ENCODE measurements at regions not wholly inside any gene's neighbourhood (a gene's known extent, or its start where the extent isn't known, plus 50 kb on each side); places are given as distances from the start of the nearest gene placed in this dataset.

GRCh38 chr17:77475016-77475976 is 334.5 kb downstream of the SEC14L1 start:
- H4K5ac ChIP-seq (ENCODE audit: insufficient read length, low read depth, low read length), result no peak overlapping the region
- peaks cover 24% of the 10 kb centered on the region for H3K79me1 ChIP-seq (ENCODE audit: low read depth, low read length)
- peaks cover 6 to 77% of the 10 kb centered on the region in 2 experiments for H3K79me2 ChIP-seq (ENCODE audit: control insufficient read depth in 1 of 2, insufficient read depth in 2 of 2, low read length in 2 of 2)
- H3K23ac ChIP-seq (ENCODE audit: insufficient read length), result no peak overlapping the region
- H2BK20ac ChIP-seq (ENCODE audit: low read length), result peak overlapping the region; percentile 16; the same call in 1 of the 2 replicates
- no peak overlapping the region for H3K4me2 ChIP-seq (ENCODE audit: insufficient read depth in 1 of 2, low read depth in 2 of 2, low read length in 2 of 2)
- POLR2A ChIA-PET (ENCODE audit: partially characterized antibody), result interaction anchor here (0.6 to 6.1 kb wide), 6 partner anchors 9 to 292 kb away, joined by 3 to 33 read pairs (median 4); no protein-coding TSS in a partner anchor
- no peak for FAIRE-seq
- no peak overlapping the region for H3K14ac ChIP-seq (ENCODE audit: insufficient read length)
- peak overlapping the region; percentile 98 for H2BK12ac ChIP-seq (ENCODE audit: low read depth, low read length)
- H3K56ac ChIP-seq (replicated peaks; ENCODE audit: insufficient read length, low read depth, low read length), result no peak overlapping the region
- no peak overlapping the region for H4K91ac ChIP-seq (replicated peaks; ENCODE audit: insufficient read length, low read length)
- H3K27me3 ChIP-seq (replicated peaks in 1 of 4; ENCODE audit: control insufficient read depth in 3 of 4, extremely low read depth in 1 of 4, insufficient read depth in 3 of 4, low read length in 3 of 4), result no peaks in the 10 kb centered on the region
- H2AFZ ChIP-seq (ENCODE audit: low read length), result no peak overlapping the region
- H4K20me1 ChIP-seq (replicated peaks in 1 of 2; ENCODE audit: control insufficient read depth in 1 of 2, insufficient read depth in 2 of 2, low read length in 2 of 2), result peaks cover 7 to 11% of the 10 kb centered on the region in 2 experiments
- peak overlapping the region; percentile 58 for H3K4ac ChIP-seq (replicated peaks; ENCODE audit: insufficient read length, low read depth, low read length)
- DNase-seq (ENCODE audit: low read depth in 1 of 2, low spot score in 2 of 2), result no peak
- peaks cover 0 to 6% (median 0%) of the 10 kb centered on the region in 4 experiments; a peak in 3 of 8 replicates for H3K36me3 ChIP-seq (ENCODE audit: control insufficient read depth in 2 of 4, insufficient read depth in 4 of 4, low read length in 3 of 4)
- H3K4me3 ChIP-seq (ENCODE audit: extremely low read depth in 1 of 4, insufficient read depth in 2 of 4, low read depth in 3 of 4, low read length in 4 of 4), result no peak overlapping the region
- H2BK5ac ChIP-seq (ENCODE audit: low read depth, low read length), result peak overlapping the region; percentile 61; the same call in 1 of the 2 replicates
- 0 out of 2 replicates have a peak overlapping the region, but pooled peaks have one; percentile 76 for H2AK5ac ChIP-seq (ENCODE audit: low read depth, low read length)
- H3K9ac ChIP-seq (replicated peaks in 1 of 4; ENCODE audit: extremely low read depth in 1 of 4, low read depth in 3 of 4, low read length in 3 of 4), result no peak overlapping the region; a peak in 1 of 7 replicates
- peaks cover 29 to 81% (median 55%) of the 10 kb centered on the region in 4 experiments for H3K4me1 ChIP-seq (replicated peaks in 1 of 4; ENCODE audit: control insufficient read depth in 3 of 4, insufficient read depth in 4 of 4, low read length in 3 of 4)
- H4K8ac ChIP-seq (ENCODE audit: extremely low read depth, insufficient read depth, low read length), result no peak overlapping the region
- peak overlapping the region; percentile 45; the same call in 1 of the 2 replicates for H3K27ac ChIP-seq (ENCODE audit: low read depth, low read length)
- H3K9me3 ChIP-seq (ENCODE audit: insufficient read depth in 2 of 2, low read depth in 1 of 2, low read length in 1 of 2), result no peaks in the 10 kb centered on the region
- H2BK15ac ChIP-seq (ENCODE audit: low read length), result peak overlapping the region; percentile 72; the same call in 1 of the 2 replicates
- peaks cover 3% of the 10 kb centered on the region; the same call in 1 of the 2 replicates for H3K23me2 ChIP-seq (ENCODE audit: low read depth, low read length)
- CTCF ChIA-PET (ENCODE audit: partially characterized antibody), result interaction anchor here (0.7 to 3.2 kb wide), 7 partner anchors 9 to 281 kb away, joined by 3 to 14 read pairs (median 7); no protein-coding TSS in a partner anchor
- peak overlapping the region; percentile 25 for H3K18ac ChIP-seq (ENCODE audit: extremely low read depth, low read length)
- H2BK120ac ChIP-seq (replicated peaks; ENCODE audit: low read depth, low read length), result no peak overlapping the region
- WGBS, 2 experiments (ENCODE audit: extremely low coverage in 1 of 2, insufficient coverage in 1 of 2, insufficient read length in 1 of 2, insufficient replicate concordance in 2 of 2, low coverage in 1 of 2, low lambda C conversion rate in 2 of 2, missing lambda C conversion rate in 1 of 2), result 89% methylated on average over 27 of the region's 27 CpGs; no CpG with 5 or more reads in 1 of the 2 experiments
- TF ChIP-seq POLR2A (IDR thresholded peaks at IDR 0.05; ENCODE audit: control extremely low read depth in 1 of 2, low read depth in 2 of 2, low read length in 2 of 2) (no peak), E2F6 (IDR thresholded peaks at IDR 0.05) (no peak), ASH2L (IDR thresholded peaks at IDR 0.05; ENCODE audit: low read length) (no peak), GTF2F1 (IDR thresholded peaks at IDR 0.05; ENCODE audit: borderline replicate concordance, low read depth, low read length) (no peak), NRF1 (IDR thresholded peaks at IDR 0.05; ENCODE audit: low read depth, low read length) (no peak), TBP (IDR thresholded peaks at IDR 0.05; ENCODE audit: low read depth, low read length) (no peak), CTBP2 (IDR thresholded peaks at IDR 0.05; ENCODE audit: borderline replicate concordance, insufficient read depth, insufficient read length, low read length) (no peak), CTCF (IDR thresholded peaks at IDR 0.05; ENCODE audit: control extremely low read depth in 1 of 3, insufficient read depth in 1 of 3, low read depth in 1 of 3, low read length in 3 of 3) (no peak)
